ENCODE measurements at regions not wholly inside any gene's neighbourhood (a gene's known extent, or its start where the extent isn't known, plus 50 kb on each side); places are given as distances from the start of the nearest gene placed in this dataset.

DNA sequence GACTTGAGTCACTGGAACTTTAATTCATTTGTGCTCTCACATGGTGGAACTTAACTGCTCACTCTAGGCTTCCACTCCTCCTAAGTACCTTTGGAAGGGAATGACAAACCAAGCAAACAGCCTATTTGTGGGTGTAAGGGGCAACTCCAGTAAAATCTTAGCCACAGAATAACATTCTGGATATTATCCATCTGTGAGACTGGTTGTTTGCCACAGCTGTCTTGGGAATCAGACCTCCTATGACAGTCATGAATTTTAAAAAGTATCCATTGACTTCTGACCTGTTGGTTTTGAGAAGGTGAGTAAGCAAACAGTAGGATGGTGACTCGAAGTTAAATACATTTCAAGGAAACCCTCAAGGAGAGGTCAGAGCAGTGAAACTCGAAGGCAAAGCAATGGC, 147.3 kb upstream of the CDIN1 start:
- no peaks in the 10 kb centered on the region for H3K36me3 Mint-ChIP-seq (ENCODE audit: low read depth)
- H3K27ac Mint-ChIP-seq = no peak overlapping the region
- H3K4me3 Mint-ChIP-seq = no peak overlapping the region
- intact Hi-C loops (cut with micrococcal nuclease) = no loop called here
- DNase-seq (no peak), ATAC-seq (no peak)
- ChIA-PET CTCF (no interaction called here), POLR2A (no interaction called here)
- TF ChIP-seq, protein P1, sequence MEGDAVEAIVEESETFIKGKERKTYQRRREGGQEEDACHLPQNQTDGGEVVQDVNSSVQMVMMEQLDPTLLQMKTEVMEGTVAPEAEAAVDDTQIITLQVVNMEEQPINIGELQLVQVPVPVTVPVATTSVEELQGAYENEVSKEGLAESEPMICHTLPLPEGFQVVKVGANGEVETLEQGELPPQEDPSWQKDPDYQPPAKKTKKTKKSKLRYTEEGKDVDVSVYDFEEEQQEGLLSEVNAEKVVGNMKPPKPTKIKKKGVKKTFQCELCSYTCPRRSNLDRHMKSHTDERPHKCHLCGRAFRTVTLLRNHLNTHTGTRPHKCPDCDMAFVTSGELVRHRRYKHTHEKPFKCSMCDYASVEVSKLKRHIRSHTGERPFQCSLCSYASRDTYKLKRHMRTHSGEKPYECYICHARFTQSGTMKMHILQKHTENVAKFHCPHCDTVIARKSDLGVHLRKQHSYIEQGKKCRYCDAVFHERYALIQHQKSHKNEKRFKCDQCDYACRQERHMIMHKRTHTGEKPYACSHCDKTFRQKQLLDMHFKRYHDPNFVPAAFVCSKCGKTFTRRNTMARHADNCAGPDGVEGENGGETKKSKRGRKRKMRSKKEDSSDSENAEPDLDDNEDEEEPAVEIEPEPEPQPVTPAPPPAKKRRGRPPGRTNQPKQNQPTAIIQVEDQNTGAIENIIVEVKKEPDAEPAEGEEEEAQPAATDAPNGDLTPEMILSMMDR (IDR thresholded peaks at IDR 0.05) = no peak
- no peaks in the 10 kb centered on the region for H3K27me3 Mint-ChIP-seq
- no peaks in the 10 kb centered on the region for H3K9me3 Mint-ChIP-seq
- H3K4me1 Mint-ChIP-seq (ENCODE audit: low read depth) = no peaks in the 10 kb centered on the region

DNA sequence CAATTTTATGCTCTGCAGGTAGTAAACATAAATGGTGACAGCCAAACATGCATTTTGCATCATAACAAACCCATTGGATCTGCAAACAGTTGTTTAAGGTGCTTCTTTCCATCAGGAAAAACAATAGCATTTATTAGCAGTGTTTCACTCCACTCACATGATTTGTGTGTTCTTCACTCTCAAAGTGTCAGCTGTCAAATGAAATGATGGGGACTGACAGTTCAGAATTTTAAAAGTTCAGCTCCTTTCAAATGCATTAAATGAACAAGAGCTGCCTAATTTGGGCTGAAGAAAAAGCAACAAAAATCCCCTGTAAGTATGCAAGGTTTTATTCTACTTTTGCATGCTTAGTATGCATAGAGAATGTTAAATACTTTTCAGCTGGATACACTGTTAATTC, 145.2 kb upstream of the CDIN1 start:
- no peak for DNase-seq
- ChIA-PET POLR2A (no interaction called here), CTCF (no interaction called here)
- H3K27me3 Mint-ChIP-seq = peaks cover 1% of the 10 kb centered on the region
- intact Hi-C loops (cut with micrococcal nuclease) = no loop called here
- TF ChIP-seq, protein P1 (IDR thresholded peaks at IDR 0.05) = no peak
- H3K9me3 Mint-ChIP-seq = no peaks in the 10 kb centered on the region
- no peak for ATAC-seq
- no peak overlapping the region for H3K27ac Mint-ChIP-seq
- H3K4me3 Mint-ChIP-seq = no peak overlapping the region
- no peaks in the 10 kb centered on the region for H3K4me1 Mint-ChIP-seq (ENCODE audit: low read depth)
- H3K36me3 Mint-ChIP-seq (ENCODE audit: low read depth) = no peaks in the 10 kb centered on the region

DNA sequence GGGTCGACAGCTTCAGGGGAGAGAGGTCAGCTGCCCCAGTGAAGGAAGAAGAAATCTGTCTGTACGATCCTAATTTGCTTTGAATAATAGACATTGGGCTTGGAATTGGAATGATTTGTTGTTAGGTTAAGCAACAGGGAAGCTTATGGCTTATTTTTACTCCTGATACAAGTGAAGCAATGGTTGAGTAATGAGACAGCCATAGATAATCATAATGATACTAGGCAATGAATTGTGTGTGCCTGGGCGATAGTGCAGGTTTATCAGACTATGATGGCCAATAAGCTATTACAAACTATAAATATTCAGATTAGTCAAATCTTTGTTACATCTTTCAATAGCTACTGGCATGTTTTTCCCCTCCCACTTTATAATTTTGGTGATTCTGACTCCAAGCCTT, 140.9 kb upstream of the CDIN1 start:
- DNase-seq = no peak
- no peaks in the 10 kb centered on the region for H3K4me1 Mint-ChIP-seq (ENCODE audit: low read depth)
- no peaks in the 10 kb centered on the region for H3K36me3 Mint-ChIP-seq (ENCODE audit: low read depth)
- no peak for ATAC-seq
- TF ChIP-seq, protein P1 (IDR thresholded peaks at IDR 0.05) = no peak
- intact Hi-C loops (cut with micrococcal nuclease) = no loop called here
- no peak overlapping the region for H3K4me3 Mint-ChIP-seq
- H3K27me3 Mint-ChIP-seq = peaks cover 1% of the 10 kb centered on the region
- ChIA-PET POLR2A (interaction anchor here (0.8 kb wide), 1 partner anchor 9 kb away, joined by 3 read pairs; no protein-coding TSS in a partner anchor), CTCF (interaction anchor here (0.8 kb wide), 1 partner anchor 13 kb away, joined by 3 read pairs; no protein-coding TSS in a partner anchor)
- no peaks in the 10 kb centered on the region for H3K9me3 Mint-ChIP-seq
- H3K27ac Mint-ChIP-seq = no peak overlapping the region

DNA sequence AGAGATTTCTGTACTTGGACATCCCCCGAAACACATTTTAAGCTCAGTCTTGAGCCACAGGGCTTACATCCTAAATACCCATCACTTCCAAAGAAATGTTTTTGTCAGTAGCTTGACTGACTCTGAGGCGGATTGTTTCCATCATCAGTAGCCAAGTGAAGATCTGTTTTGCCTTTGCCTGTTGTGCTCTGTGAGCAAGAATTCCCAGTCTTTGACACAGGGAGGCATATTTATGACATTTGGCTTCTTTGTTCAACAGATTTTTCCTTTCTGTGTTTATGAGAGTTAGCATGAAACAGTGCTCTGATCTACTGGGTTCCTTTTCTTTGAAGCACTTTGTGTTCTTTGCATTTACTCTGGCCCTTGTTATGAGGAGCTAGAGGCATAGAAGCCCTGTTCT, 132.1 kb upstream of the CDIN1 start:
- ATAC-seq (no peak), DNase-seq (no peak)
- Mint-ChIP-seq H3K36me3 (ENCODE audit: low read depth) (no peaks in the 10 kb centered on the region), H3K9me3 (no peaks in the 10 kb centered on the region), H3K4me3 (no peak overlapping the region), H3K4me1 (ENCODE audit: low read depth) (no peaks in the 10 kb centered on the region), H3K27ac (no peak overlapping the region), H3K27me3 (no peaks in the 10 kb centered on the region)
- TF ChIP-seq, protein P1 (IDR thresholded peaks at IDR 0.05) = no peak
- ChIA-PET POLR2A (interaction anchor here (1.0 kb wide), 1 partner anchor 9 kb away, joined by 3 read pairs; no protein-coding TSS in a partner anchor), CTCF (no interaction called here)
- intact Hi-C loops (cut with micrococcal nuclease) = no loop called here

DNA sequence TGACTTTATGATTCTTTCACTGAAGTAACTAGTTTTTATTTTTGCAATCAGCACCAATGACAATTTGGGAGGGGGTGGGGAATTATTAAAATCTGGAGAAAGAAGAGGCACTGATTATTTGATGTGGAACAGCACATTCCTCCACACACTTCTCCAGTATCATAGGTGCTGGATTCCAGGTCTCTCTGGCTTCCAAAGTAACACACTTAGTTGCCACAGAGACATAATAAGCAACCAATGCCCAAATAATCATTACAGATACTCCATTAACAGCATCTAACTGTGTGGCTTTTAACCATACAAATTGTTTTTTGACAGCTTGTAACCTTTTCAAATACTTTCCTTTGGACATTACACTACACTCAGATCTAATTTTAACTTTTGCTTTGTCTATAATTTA, 131.0 kb upstream of the CDIN1 start:
- TF ChIP-seq, protein P1 (IDR thresholded peaks at IDR 0.05) = no peak
- H3K36me3 Mint-ChIP-seq (ENCODE audit: low read depth) = no peaks in the 10 kb centered on the region
- no peaks in the 10 kb centered on the region for H3K4me1 Mint-ChIP-seq (ENCODE audit: low read depth)
- no peak for DNase-seq
- intact Hi-C loops (cut with micrococcal nuclease) = no loop called here
- H3K4me3 Mint-ChIP-seq = no peak overlapping the region
- ChIA-PET POLR2A (no interaction called here), CTCF (no interaction called here)
- H3K27ac Mint-ChIP-seq = no peak overlapping the region
- no peaks in the 10 kb centered on the region for H3K27me3 Mint-ChIP-seq
- no peak for ATAC-seq
- no peaks in the 10 kb centered on the region for H3K9me3 Mint-ChIP-seq
